ENCODE measurements at regions not wholly inside any gene's neighbourhood (a gene's known extent, or its start where the extent isn't known, plus 50 kb on each side); places are given as distances from the start of the nearest gene placed in this dataset.

DNA sequence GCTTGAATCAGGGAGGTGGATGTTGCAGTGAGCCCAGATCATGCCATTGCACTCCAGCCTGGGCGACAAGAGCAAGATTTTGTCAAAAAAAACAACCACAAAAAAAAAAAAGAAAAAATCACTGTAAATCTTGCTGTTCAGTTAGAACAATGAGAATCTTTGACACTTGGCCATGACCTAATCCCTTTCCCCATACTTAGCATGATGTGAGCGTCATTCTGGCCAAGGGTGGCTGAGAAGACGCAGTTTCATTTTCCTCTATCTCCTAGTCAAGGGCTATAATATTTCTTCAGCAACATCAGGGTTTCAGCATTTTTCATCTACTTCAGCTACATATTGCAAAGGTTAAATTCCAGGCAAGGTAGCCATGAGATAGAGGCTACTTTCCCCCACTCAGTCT, 599.4 kb upstream of the MDGA2 start:
- TF ChIP-seq, protein P1, sequence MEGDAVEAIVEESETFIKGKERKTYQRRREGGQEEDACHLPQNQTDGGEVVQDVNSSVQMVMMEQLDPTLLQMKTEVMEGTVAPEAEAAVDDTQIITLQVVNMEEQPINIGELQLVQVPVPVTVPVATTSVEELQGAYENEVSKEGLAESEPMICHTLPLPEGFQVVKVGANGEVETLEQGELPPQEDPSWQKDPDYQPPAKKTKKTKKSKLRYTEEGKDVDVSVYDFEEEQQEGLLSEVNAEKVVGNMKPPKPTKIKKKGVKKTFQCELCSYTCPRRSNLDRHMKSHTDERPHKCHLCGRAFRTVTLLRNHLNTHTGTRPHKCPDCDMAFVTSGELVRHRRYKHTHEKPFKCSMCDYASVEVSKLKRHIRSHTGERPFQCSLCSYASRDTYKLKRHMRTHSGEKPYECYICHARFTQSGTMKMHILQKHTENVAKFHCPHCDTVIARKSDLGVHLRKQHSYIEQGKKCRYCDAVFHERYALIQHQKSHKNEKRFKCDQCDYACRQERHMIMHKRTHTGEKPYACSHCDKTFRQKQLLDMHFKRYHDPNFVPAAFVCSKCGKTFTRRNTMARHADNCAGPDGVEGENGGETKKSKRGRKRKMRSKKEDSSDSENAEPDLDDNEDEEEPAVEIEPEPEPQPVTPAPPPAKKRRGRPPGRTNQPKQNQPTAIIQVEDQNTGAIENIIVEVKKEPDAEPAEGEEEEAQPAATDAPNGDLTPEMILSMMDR (IDR thresholded peaks at IDR 0.05): no peak
- no peak for TF ChIP-seq ZFX (IDR thresholded peaks at IDR 0.05; ENCODE audit: borderline replicate concordance)

All from 22Rv1 (cell line).